Keratinocyte (primary cell): ENCODE measurements at regions not wholly inside any gene's neighbourhood (a gene's known extent, or its start where the extent isn't known, plus 50 kb on each side); places are given as distances from the start of the nearest gene placed in this dataset.

Experiments
- DNase-seq: peaks from one replicate; pipeline ENCODE4 v3.0.0-alpha.2; 2011; ENCODE audit warnings: low read depth, missing footprints, low spot score
- FAIRE-seq: peaks from 2 replicates; lab custom pipeline; 2011; peaks lifted over from hg19 to GRCh38; lab: Jason Lieb, UNC
- H2AFZ ChIP-seq: 2 replicates; pipeline ENCODE4 v1.6.0; 2012; ENCODE audit warnings: low read length, control low read depth, inconsistent platforms; ENCODE audit not compliant: control insufficient read depth
- H3K27ac ChIP-seq: 2 replicates; pipeline ENCODE4 v1.5.1; 2011; ENCODE audit warnings: low read length; ENCODE audit not compliant: control insufficient read depth, insufficient read depth
- H3K27me3 ChIP-seq: 3 replicates; pipeline ENCODE4 v1.6.0; 2011; ENCODE audit warnings: low read length; ENCODE audit not compliant: control insufficient read depth, insufficient read depth; ENCODE audit errors: extremely low read depth
- H3K36me3 ChIP-seq, 2 experiments: 2 replicates in 1 of 2; 3 replicates in 1 of 2; pipeline ENCODE4 v1.5.1; 2011; ENCODE audit warnings: low read length in 2 of 2, mild to moderate bottlenecking in 1 of 2; ENCODE audit not compliant: control insufficient read depth in 2 of 2, insufficient read depth in 2 of 2; ENCODE audit errors: extremely low read depth in 1 of 2
- H3K4me1 ChIP-seq: 3 replicates; pipeline ENCODE4 v1.5.1; 2011; ENCODE audit warnings: low read length; ENCODE audit not compliant: control insufficient read depth, insufficient read depth; ENCODE audit errors: extremely low read depth
- H3K4me2 ChIP-seq: 3 replicates; pipeline ENCODE4 v1.6.0; 2011; ENCODE audit warnings: low read depth, low read length; ENCODE audit not compliant: control insufficient read depth, insufficient read depth; ENCODE audit errors: extremely low read depth
- H3K4me3 ChIP-seq, 3 experiments: fragments of 200-600 bp in 1 of 3; sonication (generic) in 1 of 3; 2 replicates in 2 of 3; 3 replicates in 1 of 3; pipeline ENCODE4 v1.5.1; 2011 to 2016; ENCODE audit warnings: low read length in 3 of 3, mild to moderate bottlenecking in 3 of 3, control low read depth in 2 of 3, inconsistent platforms in 1 of 3, low read depth in 1 of 3, mixed read lengths in 1 of 3, mixed run types in 1 of 3, moderate library complexity in 1 of 3; ENCODE audit not compliant: control insufficient read depth in 2 of 3, insufficient read depth in 2 of 3; ENCODE audit errors: extremely low read depth in 1 of 3
- H3K79me2 ChIP-seq: 2 replicates; pipeline ENCODE4 v1.6.0; 2012; ENCODE audit warnings: low read length; ENCODE audit not compliant: control insufficient read depth, insufficient read depth
- H3K9ac ChIP-seq: 3 replicates; pipeline ENCODE4 v1.6.0; 2011; ENCODE audit warnings: low read length; ENCODE audit not compliant: control insufficient read depth, insufficient read depth; ENCODE audit errors: extremely low read depth
- H3K9me1 ChIP-seq: 3 replicates; pipeline ENCODE4 v1.6.0; 2011; ENCODE audit warnings: low read length; ENCODE audit not compliant: control insufficient read depth, insufficient read depth; ENCODE audit errors: extremely low read depth
- H3K9me3 ChIP-seq: 2 replicates; pipeline ENCODE4 v1.5.1; 2012; ENCODE audit warnings: low read depth, low read length; ENCODE audit not compliant: control insufficient read depth
- H4K20me1 ChIP-seq: 3 replicates; pipeline ENCODE4 v1.6.0; 2011; ENCODE audit warnings: low read length; ENCODE audit not compliant: control insufficient read depth, insufficient read depth; ENCODE audit errors: extremely low read depth
- EZH2 ChIP-seq: IDR thresholded peaks from one replicate; pipeline ENCODE4 v1.6.1; 2012; ENCODE audit warnings: inconsistent platforms, mild to moderate bottlenecking, low read length, moderate library complexity
- dilution Hi-C: fragments of 300-500 bp; cut with MboI; formaldehyde crosslinking; loops from one replicate; pipeline ENCODE4 v1.7.0; 2020; ENCODE audit warnings: low sequenced_read_pairs; ENCODE audit not compliant: extremely low pct_ligation_motif_present
- TF ChIP-seq, protein P1 (sequence below), 3 experiments: IDR thresholded peaks in 1 of 3; conservative IDR thresholded peaks in 1 of 3; optimal IDR thresholded peaks in 1 of 3; 2 replicates in 2 of 3; 3 replicates in 1 of 3; pipeline versions ENCODE3 to v1.5.1; 2011; ENCODE audit warnings: low read length in 3 of 3, mild to moderate bottlenecking in 3 of 3, moderate library complexity in 2 of 3, control low read depth in 1 of 3, inconsistent platforms in 1 of 3; ENCODE audit not compliant: insufficient read depth in 2 of 3; ENCODE audit errors: extremely low read depth in 1 of 3

DNA sequence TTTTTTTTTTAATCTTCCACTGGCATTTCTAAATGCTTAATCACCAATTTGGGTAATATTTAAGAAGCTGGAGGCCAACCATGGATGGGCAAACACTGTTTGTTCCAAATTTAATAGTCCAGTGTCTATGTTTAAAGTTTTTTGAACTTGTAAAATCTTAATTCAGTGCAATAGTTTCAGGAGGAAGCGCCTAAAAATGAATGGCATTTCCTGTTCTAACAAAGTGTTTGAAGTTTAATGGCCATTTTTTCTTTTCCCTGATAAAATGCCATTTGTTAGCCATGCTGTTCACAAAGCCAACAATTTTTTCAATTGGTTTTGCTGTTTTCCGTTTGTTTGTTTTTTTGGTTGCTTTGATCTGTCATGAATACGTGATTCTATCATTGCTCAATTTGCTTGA is 552.1 kb downstream of the LMO4 start:
- no peak overlapping the region for H3K9ac ChIP-seq
- no peak overlapping the region for H2AFZ ChIP-seq
- H3K4me1 ChIP-seq = no peaks in the 10 kb centered on the region
- no peaks in the 10 kb centered on the region for H3K27me3 ChIP-seq
- dilution Hi-C loops = no loop called here
- no peaks in the 10 kb centered on the region for H4K20me1 ChIP-seq
- no peak overlapping the region for H3K4me3 ChIP-seq
- H3K27ac ChIP-seq = no peak overlapping the region
- H3K9me3 ChIP-seq = no peaks in the 10 kb centered on the region
- FAIRE-seq = no peak
- H3K4me2 ChIP-seq = no peak overlapping the region
- DNase-seq = no peak
- TF ChIP-seq, protein P1, sequence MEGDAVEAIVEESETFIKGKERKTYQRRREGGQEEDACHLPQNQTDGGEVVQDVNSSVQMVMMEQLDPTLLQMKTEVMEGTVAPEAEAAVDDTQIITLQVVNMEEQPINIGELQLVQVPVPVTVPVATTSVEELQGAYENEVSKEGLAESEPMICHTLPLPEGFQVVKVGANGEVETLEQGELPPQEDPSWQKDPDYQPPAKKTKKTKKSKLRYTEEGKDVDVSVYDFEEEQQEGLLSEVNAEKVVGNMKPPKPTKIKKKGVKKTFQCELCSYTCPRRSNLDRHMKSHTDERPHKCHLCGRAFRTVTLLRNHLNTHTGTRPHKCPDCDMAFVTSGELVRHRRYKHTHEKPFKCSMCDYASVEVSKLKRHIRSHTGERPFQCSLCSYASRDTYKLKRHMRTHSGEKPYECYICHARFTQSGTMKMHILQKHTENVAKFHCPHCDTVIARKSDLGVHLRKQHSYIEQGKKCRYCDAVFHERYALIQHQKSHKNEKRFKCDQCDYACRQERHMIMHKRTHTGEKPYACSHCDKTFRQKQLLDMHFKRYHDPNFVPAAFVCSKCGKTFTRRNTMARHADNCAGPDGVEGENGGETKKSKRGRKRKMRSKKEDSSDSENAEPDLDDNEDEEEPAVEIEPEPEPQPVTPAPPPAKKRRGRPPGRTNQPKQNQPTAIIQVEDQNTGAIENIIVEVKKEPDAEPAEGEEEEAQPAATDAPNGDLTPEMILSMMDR (optimal IDR thresholded peaks at IDR 0.05 in 1 of 3, IDR thresholded peaks at IDR 0.05 in 1 of 3, conservative IDR thresholded peaks at IDR 0.05 in 1 of 3; ENCODE audit: extremely low read depth in 1 of 3, insufficient read depth in 2 of 3, low read length in 3 of 3) = no peak
- no peak for TF ChIP-seq EZH2
- no peaks in the 10 kb centered on the region for H3K79me2 ChIP-seq
- no peaks in the 10 kb centered on the region for H3K9me1 ChIP-seq
- no peaks in the 10 kb centered on the region for H3K36me3 ChIP-seq

DNA sequence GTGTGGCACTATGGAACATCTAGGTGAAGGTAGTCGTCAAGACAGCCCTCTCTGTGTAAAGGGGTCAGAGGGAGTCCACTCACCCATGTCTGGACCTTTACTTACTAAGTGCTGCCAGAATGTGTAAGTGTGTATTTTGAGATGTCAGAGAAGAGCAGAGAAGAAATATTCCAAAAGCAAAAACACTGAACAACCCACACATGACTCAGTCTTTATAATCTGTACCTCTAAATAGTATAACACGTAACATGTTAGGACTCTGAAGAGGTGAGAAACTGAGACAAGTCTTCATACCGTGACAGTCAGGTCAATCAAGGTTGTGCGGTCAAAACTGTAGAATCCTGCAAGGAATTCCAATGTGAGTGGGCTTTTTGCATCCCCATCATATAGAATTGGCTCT is 555.2 kb downstream of the LMO4 start:
- no peaks in the 10 kb centered on the region for H3K36me3 ChIP-seq
- H3K27ac ChIP-seq = no peak overlapping the region
- no peak for TF ChIP-seq EZH2
- TF ChIP-seq, protein P1 (optimal IDR thresholded peaks at IDR 0.05 in 1 of 3, IDR thresholded peaks at IDR 0.05 in 1 of 3, conservative IDR thresholded peaks at IDR 0.05 in 1 of 3; ENCODE audit: extremely low read depth in 1 of 3, insufficient read depth in 2 of 3, low read length in 3 of 3) = no peak
- H3K4me2 ChIP-seq = no peak overlapping the region
- no peak for DNase-seq
- no peaks in the 10 kb centered on the region for H4K20me1 ChIP-seq
- no peaks in the 10 kb centered on the region for H3K27me3 ChIP-seq
- H3K9me1 ChIP-seq = no peaks in the 10 kb centered on the region
- H2AFZ ChIP-seq = no peak overlapping the region
- H3K4me1 ChIP-seq = no peaks in the 10 kb centered on the region
- H3K79me2 ChIP-seq = no peaks in the 10 kb centered on the region
- no peaks in the 10 kb centered on the region for H3K9me3 ChIP-seq
- dilution Hi-C loops = no loop called here
- no peak overlapping the region for H3K9ac ChIP-seq
- no peak overlapping the region for H3K4me3 ChIP-seq
- no peak for FAIRE-seq
